Activated CD4-positive, alpha-beta T cell treated with anti-CD3 and anti-CD28 coated beads for 48 hours (primary cell): ENCODE measurements at regions not wholly inside any gene's neighbourhood (a gene's known extent, or its start where the extent isn't known, plus 50 kb on each side); places are given as distances from the start of the nearest gene placed in this dataset.
"Not testable (repeated sequence)": the region's sequence is repeated elsewhere in the genome, so short reads cannot be mapped to it uniquely, and the experiment has no call there.

Experiments used
- DNase-seq: peaks from one replicate; pipeline ENCODE4 v3.0.0-alpha.2; 2020

DNA sequence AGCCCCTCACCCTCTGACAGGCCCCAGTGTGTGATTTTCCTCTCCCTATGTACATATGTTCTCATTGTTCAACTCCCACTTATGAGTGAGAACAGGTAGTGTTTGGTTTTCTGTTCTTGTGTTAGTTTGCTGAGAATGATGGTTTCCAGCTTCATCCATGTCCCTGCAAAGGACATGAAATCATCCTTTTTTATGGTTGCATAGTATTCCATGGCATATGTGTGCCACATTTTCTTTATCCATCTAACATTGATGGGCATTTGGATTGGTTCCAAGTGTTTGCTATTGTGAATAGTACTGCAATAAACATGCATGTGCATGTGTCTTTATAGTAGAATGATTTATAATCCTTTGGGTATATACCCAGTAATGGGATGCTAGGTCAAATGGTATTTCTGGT lies 223.7 kb upstream of the VLDLR start:
- DNase-seq, result not testable (repeated sequence)

GRCh38 chr9:2401746-2402145 lies 219.8 kb upstream of the VLDLR start:
- not testable (repeated sequence) for DNase-seq

- no peak for DNase-seq
These were observed 217.9 kb upstream of the VLDLR start for GRCh38 chr9:2403701-2404100.

DNA sequence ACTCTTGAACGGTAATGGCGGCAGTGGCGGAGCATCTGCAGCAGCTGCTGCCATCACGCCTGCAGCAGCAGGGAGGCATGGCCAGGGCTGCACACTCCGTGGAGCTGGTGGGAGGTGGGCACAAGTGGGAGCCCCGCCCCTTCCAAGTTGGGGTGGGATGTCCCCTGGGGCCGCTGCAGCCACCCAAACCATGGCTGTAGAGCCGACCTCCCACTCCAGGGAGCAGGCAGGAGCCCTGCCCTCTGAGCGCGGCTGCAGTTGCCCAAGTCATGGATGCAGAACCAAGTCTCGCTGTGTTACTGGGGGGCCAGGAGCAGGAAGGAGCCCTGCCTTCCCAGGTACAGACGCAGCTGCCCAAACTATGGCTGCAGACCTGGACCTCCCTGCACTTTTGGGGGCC lies 215.3 kb upstream of the VLDLR start:
- no peak for DNase-seq

DNA sequence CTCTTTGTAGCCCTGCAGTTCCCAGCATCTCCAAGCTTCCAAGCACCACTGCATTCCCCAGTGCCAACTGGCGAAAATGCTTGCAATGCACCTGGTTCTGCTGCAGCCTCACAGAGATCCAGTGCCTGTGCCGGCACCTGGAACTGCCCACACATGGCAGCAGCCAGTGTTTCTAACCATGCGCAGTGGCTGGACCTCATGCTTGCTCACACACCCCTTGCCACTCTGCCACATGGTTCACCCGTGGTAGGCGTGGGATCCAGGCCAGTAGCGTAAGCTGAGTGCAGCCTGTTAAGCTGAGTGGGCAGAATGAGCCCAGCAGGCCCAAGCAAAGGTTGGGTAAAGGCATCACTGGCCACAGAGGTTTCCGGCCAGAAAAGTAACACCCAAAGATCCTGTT lies 214.1 kb upstream of the VLDLR start:
- no peak for DNase-seq

DNA sequence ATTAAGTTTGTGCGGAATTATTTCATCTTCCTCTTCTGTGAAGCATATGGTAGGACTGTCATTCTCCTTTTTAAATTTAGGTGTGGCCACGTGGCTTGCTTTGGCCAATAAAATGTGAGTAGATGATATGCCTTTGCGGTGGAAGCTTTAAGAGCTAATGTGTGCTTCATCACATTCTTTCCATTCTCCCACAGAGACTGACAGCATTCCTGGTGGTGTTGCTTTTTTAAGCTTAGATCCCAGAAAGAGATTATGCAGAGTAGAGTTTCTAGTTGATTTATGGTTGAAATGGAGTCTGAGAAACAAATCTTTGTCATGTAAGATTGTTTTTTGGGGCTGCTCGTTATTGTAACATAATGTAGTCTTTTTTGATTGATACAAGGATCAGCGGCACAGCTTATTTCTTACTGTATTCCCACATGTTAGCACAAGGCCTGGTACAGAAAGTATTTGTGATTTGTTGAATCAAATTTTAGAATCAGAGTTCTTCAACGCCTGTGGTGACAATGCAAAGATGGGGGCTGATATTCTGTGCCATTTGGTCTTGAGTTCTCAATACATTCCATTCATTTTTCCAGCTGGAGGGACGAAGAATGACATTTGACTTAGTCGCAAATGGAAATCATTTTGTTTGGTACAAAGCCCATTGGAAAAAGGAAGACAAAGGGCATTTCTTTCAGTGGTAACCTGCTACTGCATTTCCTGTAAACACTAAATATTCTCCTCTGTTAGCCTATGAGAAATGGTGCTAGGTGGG lies 209.9 kb upstream of the VLDLR start:
- DNase-seq, result no peak

DNA sequence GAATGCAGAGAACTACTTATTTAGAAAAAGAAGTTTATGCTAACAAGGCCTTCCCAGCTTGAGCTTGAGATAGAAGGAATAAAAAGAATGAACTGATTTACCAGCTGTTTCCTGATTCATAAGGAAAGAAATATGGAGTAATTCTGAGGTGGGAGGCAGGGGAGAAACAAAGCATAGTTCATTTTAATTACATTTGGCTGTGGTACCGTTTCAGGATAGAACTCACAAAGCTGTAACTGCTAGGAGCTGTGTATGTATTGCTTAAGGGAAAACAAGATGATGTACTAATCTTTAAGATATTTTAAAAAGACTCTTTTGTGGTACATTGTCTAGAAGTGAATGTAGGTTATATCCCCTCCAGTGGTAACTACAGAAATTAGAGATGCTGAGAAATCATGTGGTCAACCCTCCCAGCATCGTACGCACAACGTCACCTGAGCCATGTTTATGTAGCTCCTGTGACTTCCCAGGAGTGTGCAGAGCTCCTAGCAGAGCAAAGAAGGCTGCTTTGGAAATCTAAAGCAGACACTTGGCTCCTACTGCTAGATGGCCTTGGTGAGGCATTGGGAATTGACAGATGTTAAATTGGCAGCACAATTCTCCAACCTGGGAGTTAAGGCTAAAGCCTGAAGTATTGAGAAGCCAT lies 208.3 kb upstream of the VLDLR start:
- DNase-seq, result no peak

GRCh38 chr9:2414465-2414864 lies 207.1 kb upstream of the VLDLR start:
- DNase-seq, result no peak

GRCh38 chr9:2415326-2415725 lies 206.3 kb upstream of the VLDLR start:
- no peak for DNase-seq

GRCh38 chr9:2417730-2418129 lies 203.9 kb upstream of the VLDLR start:
- DNase-seq, result no peak

GRCh38 chr9:2418619-2419018 lies 203.0 kb upstream of the VLDLR start:
- DNase-seq, result no peak

DNA sequence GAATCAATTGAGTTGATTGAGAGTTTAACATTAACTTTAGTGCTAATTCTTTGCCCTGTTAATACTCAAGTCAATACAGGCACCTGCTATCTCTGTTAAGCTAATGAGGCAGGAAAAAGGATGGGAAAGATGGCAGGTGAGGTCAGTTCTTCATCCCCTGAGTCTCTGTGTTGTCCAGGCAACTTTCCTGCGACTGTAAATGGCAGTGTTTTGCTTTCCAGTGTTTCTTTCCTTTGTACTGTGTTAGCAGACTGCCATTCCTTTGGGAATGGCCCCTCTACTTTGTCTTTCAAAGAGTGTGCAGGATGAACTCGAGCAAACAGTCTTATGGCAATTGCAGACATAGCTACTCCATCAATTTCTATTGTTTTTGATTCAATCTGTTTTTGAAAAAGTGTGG lies 202.2 kb upstream of the VLDLR start:
- DNase-seq, result no peak

GRCh38 chr9:2420543-2420942 lies 201.0 kb upstream of the VLDLR start:
- DNase-seq, result no peak

DNA sequence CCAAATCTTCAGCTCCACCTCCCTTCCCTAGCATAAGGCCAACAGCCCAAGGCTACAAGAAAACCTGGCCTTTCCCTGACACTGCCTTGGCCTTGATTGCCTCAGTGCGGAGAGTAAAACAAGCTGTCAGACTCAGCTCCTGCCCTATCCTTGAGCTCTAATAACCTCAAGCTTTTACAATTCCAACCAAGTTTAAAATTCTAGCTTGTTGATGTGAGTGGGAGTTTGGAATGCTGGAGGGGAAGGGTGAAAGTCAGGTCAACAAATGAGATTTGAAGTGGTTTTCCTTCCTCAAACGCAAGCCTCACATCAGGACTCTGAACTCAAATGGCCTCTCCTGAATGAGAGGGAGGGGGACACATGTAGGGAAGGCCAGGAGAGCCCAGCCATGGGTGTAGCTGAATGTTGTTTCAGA lies 197.0 kb upstream of the VLDLR start:
- DNase-seq, result no peak

GRCh38 chr9:2425676-2426075 lies 195.9 kb upstream of the VLDLR start:
- no peak for DNase-seq

DNA sequence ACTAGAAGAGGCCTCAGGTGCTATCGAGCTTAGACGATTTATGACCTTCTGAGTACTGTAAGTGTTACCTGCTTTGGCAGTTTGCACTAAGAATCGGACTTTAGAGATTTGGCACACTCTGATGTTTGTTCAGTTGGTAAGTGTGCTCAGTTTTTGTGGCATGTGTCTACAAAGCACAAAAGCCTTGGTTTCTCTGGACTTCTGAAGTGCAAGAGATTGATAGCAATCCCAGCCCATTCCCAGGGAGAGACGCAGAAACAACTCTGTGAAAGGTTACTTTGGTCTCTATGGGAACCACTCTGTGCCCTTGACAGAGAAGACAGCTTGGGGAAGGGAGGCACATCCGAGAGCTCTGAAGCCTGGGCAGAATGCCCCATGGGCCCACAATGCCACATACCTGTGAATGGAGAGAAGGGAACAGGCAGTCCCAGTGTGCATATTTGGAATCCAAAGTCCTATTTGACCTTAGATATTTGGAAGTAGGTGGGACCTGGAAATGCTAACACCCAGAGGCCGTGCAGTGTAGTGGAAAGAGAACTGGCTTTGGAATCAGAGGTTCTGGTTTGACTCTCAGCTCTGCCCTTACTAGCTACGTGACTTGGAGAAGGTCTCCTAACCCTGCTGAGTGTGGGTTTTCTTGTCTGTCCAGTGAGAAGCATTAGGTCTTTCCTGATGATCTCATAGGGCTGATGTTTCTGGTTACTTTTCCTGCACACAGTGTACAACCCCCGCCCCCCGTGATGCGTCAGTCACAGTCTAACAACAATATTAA lies 194.3 kb upstream of the VLDLR start:
- no peak for DNase-seq

GRCh38 chr9:2439957-2440356 lies 181.6 kb upstream of the VLDLR start:
- DNase-seq, result no peak

- DNase-seq, result not testable (repeated sequence)
These were observed 177.7 kb upstream of the VLDLR start for GRCh38 chr9:2443933-2444332.

DNA sequence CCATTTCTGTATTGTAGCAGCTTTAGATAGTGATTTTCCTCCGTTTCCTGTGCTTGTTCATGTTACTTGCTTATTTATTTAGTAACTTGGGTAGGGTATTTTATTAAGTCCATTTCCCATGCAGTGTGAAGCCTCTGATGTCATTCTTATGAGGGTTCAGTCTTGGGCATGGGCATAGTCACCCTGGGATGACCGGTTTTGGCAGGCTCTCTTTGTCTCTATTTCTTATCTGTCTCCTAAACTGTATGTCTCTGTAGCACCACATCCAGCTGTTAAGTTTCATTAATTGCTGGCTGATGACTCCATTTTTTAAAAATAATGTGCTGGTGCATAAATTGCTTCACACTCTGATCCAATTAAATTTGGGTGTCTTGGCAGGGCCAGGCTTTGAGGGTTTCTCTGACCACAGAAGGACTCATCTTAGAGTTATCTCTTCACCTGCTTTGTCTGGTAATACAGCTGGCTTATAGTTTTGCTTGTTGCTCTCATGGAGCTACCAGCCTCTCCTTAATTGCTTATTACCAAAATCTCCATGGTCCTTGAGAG lies 173.3 kb upstream of the VLDLR start:
- DNase-seq, result no peak

DNA sequence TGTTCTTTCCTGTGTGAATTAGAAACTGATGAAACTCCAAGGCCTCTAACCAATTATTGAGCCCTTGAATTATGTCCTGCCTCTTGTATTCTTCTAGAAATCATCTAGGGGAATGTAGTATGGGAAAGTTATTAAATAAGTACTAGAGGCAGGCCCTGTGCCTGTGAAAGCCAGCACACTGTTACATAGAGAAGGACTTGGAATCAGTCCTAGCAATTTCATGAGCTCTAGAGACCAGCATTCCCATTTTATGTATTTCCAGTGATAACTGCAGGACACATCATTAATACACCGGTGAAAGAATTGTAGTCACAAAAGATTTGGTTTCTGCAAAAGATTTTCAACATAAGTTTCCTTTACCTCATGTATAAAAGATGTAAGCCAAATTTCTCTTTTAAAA lies 168.5 kb upstream of the VLDLR start:
- DNase-seq, result no peak

DNA sequence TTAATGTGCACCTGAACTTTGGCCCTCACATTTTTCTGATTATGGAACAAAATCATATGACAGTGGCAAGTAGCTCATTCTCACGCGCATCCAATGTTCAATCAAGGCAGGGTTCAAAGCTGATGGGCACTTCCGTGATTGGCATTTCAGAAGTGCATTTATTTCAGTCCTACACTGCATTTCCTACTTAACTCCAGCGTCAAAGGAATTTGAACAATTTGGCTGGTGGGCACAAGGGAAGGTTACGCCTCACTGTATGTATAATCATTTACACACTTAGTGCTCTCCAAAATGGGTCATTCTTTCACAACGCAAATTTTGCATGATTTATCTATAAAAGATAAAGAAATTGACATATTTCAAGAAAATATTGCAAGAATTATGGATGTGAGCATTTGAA lies 167.9 kb upstream of the VLDLR start:
- no peak for DNase-seq

DNA sequence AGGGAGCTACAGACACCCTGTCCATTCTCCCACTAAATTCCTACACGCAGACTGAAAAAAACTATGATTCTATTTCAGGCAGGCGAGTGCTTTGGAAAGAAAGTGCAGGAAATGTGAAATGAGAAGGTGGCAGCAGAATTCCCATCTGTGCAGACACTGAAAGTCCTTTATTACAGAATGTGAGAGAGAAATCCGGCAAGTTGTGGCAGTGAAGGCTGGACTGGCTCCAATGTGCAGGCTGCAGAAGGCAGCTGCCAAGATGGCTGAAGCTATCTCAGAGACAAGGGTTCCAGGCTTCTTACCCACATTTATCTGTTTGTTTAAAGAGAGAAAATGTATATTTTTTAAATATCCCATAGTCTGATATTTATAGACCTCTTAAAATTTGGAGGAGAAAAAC lies 161.8 kb upstream of the VLDLR start:
- no peak for DNase-seq

DNA sequence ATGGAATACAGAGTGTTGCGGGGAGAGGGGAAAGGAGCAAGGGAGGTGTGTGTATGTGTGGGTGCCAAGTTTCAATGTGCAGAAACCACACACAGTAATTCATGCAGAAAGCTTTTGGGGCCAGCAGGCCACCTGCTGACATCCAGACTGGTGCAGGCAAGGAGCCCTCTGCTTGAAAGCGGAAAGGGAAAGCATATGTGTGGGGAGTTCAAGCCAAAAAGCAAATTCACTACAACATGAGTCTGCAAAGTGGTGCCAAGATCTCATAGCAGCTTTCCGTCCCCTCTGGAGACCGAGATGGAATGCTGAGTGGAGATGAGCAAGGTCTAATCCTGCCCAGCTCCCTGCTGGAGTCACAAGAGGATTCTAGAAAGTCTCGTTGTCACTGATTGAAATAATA lies 159.7 kb upstream of the VLDLR start:
- DNase-seq, result no peak

- no peak for DNase-seq
These were observed 157.0 kb upstream of the VLDLR start for GRCh38 chr9:2464624-2465023.
